HG03520 (cell line): ENCODE measurements at regions not wholly inside any gene's neighbourhood (a gene's known extent, or its start where the extent isn't known, plus 50 kb on each side); places are given as distances from the start of the nearest gene placed in this dataset.
"Not testable (repeated sequence)": the region's sequence is repeated elsewhere in the genome, so short reads cannot be mapped to it uniquely, and the experiment has no call there.

Experiments used
- ATAC-seq: cut with Tn5 transposase; IDR thresholded peaks from one replicate; pipeline ENCODE4 v1.9.1; 2021; ENCODE audit warnings: mild to moderate bottlenecking, moderate library complexity; ENCODE audit not compliant: unreplicated experiment

GRCh38 chr13:70814684-70815083 is 706.4 kb upstream of the KLHL1 start:
- ATAC-seq, result no peak

GRCh38 chr13:70812481-70812880 is 704.2 kb upstream of the KLHL1 start:
- ATAC-seq, result no peak

- no peak for ATAC-seq
These were observed 701.3 kb upstream of the KLHL1 start for GRCh38 chr13:70809588-70809987.

- peak; percentile 55 for ATAC-seq
These were observed 690.1 kb upstream of the KLHL1 start for GRCh38 chr13:70798385-70798784.

GRCh38 chr13:70795484-70795883 is 687.2 kb upstream of the KLHL1 start:
- ATAC-seq, result no peak

- no peak for ATAC-seq
These were observed 683.9 kb upstream of the KLHL1 start for GRCh38 chr13:70792121-70792520.

GRCh38 chr13:70789751-70790150 is 681.5 kb upstream of the KLHL1 start:
- ATAC-seq, result no peak

- no peak for ATAC-seq
These were observed 679.8 kb upstream of the KLHL1 start for GRCh38 chr13:70788074-70788473.

- no peak for ATAC-seq
These were observed 676.1 kb upstream of the KLHL1 start for GRCh38 chr13:70784207-70784989.

GRCh38 chr13:70769817-70770216 is 661.6 kb upstream of the KLHL1 start:
- ATAC-seq, result no peak

- no peak for ATAC-seq
These were observed 650.7 kb upstream of the KLHL1 start for GRCh38 chr13:70758932-70759331.

GRCh38 chr13:70756088-70756487 is 647.8 kb upstream of the KLHL1 start:
- no peak for ATAC-seq

GRCh38 chr13:70755456-70755855 is 647.2 kb upstream of the KLHL1 start:
- no peak for ATAC-seq

- no peak for ATAC-seq
These were observed 639.0 kb upstream of the KLHL1 start for GRCh38 chr13:70747262-70747661.

- ATAC-seq, result not testable (repeated sequence)
These were observed 638.2 kb upstream of the KLHL1 start for GRCh38 chr13:70746469-70746868.

GRCh38 chr13:70736622-70737317 is 628.5 kb upstream of the KLHL1 start:
- ATAC-seq, result no peak

- no peak for ATAC-seq
These were observed 624.4 kb upstream of the KLHL1 start for GRCh38 chr13:70732611-70733010.

GRCh38 chr13:70729369-70729768 is 621.1 kb upstream of the KLHL1 start:
- no peak for ATAC-seq

- ATAC-seq, result no peak
These were observed 615.5 kb upstream of the KLHL1 start for GRCh38 chr13:70723732-70724131.

GRCh38 chr13:70720386-70720785 is 612.1 kb upstream of the KLHL1 start:
- ATAC-seq, result no peak

- ATAC-seq, result no peak
These were observed 606.7 kb upstream of the KLHL1 start for GRCh38 chr13:70714993-70715392.

GRCh38 chr13:70708775-70709174 is 600.5 kb upstream of the KLHL1 start:
- ATAC-seq, result no peak
